GM19328 (cell line): ENCODE measurements at regions not wholly inside any gene's neighbourhood (a gene's known extent, or its start where the extent isn't known, plus 50 kb on each side); places are given as distances from the start of the nearest gene placed in this dataset.

Source experiments
- ATAC-seq: cut with Tn5 transposase; IDR thresholded peaks from one replicate; pipeline ENCODE4 v1.9.1; 2021; ENCODE audit warnings: mild to moderate bottlenecking, moderate library complexity; ENCODE audit not compliant: unreplicated experiment

GRCh38 chr2:5914811-5915611, 222.8 kb downstream of the SOX11 start:
- ATAC-seq: no peak

GRCh38 chr2:5915881-5916310, 223.7 kb downstream of the SOX11 start:
- no peak for ATAC-seq

GRCh38 chr2:5921081-5921642, 229.0 kb downstream of the SOX11 start:
- ATAC-seq: no peak

- ATAC-seq: no peak
Observed at GRCh38 chr2:5923957-5924945, 232.1 kb downstream of the SOX11 start.

GRCh38 chr2:5925604-5926003, 233.4 kb downstream of the SOX11 start:
- ATAC-seq: no peak

- no peak for ATAC-seq
Observed at GRCh38 chr2:5926871-5927512, 234.8 kb downstream of the SOX11 start.

GRCh38 chr2:5932556-5933469, 240.6 kb downstream of the SOX11 start:
- no peak for ATAC-seq

GRCh38 chr2:5933669-5934068, 241.5 kb downstream of the SOX11 start:
- no peak for ATAC-seq

GRCh38 chr2:5937321-5937720, 245.1 kb downstream of the SOX11 start:
- no peak for ATAC-seq

- ATAC-seq: no peak
Observed at GRCh38 chr2:5937851-5938565, 245.8 kb downstream of the SOX11 start.

GRCh38 chr2:5938566-5938896, 246.3 kb downstream of the SOX11 start:
- ATAC-seq: no peak

GRCh38 chr2:5939553-5939952, 247.4 kb downstream of the SOX11 start:
- no peak for ATAC-seq

GRCh38 chr2:5940596-5941535, 248.7 kb downstream of the SOX11 start:
- no peak for ATAC-seq

- no peak for ATAC-seq
Observed at GRCh38 chr2:5942204-5942603, 250.0 kb downstream of the SOX11 start.

- ATAC-seq: no peak
Observed at GRCh38 chr2:5945742-5946141, 253.6 kb downstream of the SOX11 start.

GRCh38 chr2:5946225-5947115, 254.3 kb downstream of the SOX11 start:
- ATAC-seq: no peak

GRCh38 chr2:5950736-5951135, 258.6 kb downstream of the SOX11 start:
- ATAC-seq: no peak
